ENCODE measurements at regions not wholly inside any gene's neighbourhood (a gene's known extent, or its start where the extent isn't known, plus 50 kb on each side); places are given as distances from the start of the nearest gene placed in this dataset.

- no peak for TF ChIP-seq SIX4 (CRISPR knock-in tag; IDR thresholded peaks at IDR 0.05)
Observed at GRCh38 chr9:2523591-2523990, 98.0 kb upstream of the VLDLR start (continued).

GRCh38 chr9:2524601-2525000, 97.0 kb upstream of the VLDLR start:
- no peak overlapping the region for H3K4me3 ChIP-seq (replicated peaks in 1 of 3; ENCODE audit: insufficient read depth in 1 of 3, low read depth in 2 of 3, low read length in 3 of 3)
- H3K4me1 ChIP-seq (ENCODE audit: insufficient read depth, low read length): no peaks in the 10 kb centered on the region
- H3K4me2 ChIP-seq (ENCODE audit: low read depth, low read length): no peak overlapping the region
- WGBS (ENCODE audit: low lambda C conversion rate): 26% methylated on average over 3 of the region's 3 CpGs
- no peak for FAIRE-seq
- H3K79me2 ChIP-seq (ENCODE audit: insufficient read depth, low read length): no peaks in the 10 kb centered on the region
- POLR2A ChIA-PET: no interaction called here
- CTCF ChIA-PET (ENCODE audit: low intra/inter-chr PET ratio, low total read pairs): no interaction called here
- no peaks in the 10 kb centered on the region for H3K27me3 ChIP-seq (ENCODE audit: control insufficient read depth in 1 of 2, insufficient read depth in 2 of 2, low read length in 2 of 2)
- intact Hi-C loops (cut with micrococcal nuclease; ENCODE audit: unreplicated experiment) (no loop called here), in situ Hi-C loops (cut with HindIII; ENCODE audit: extremely low pct_ligation_motif_present, low pct_unique_long_range_greater_than_20kb) (no loop called here)
- DNase-seq (ENCODE audit: low spot score): no peak
- H2AFZ ChIP-seq (ENCODE audit: low read length): no peak overlapping the region
- no peaks in the 10 kb centered on the region for H3K36me3 ChIP-seq (replicated peaks in 1 of 2; ENCODE audit: control insufficient read depth in 1 of 2, insufficient read depth in 2 of 2, low read length in 2 of 2)
- ATAC-seq: no peak
- BruUV-seq (replicated peaks): no TSS peak
- no peaks in the 10 kb centered on the region for H3K9me3 ChIP-seq (ENCODE audit: low read length)
- no peak overlapping the region for H3K27ac ChIP-seq (ENCODE audit: extremely low read length, insufficient read depth, low read length)
- no peaks in the 10 kb centered on the region for H4K20me1 ChIP-seq (ENCODE audit: insufficient read depth, low read length)
- no peak overlapping the region for H3K9ac ChIP-seq (ENCODE audit: insufficient read depth, low read depth, low read length)
- TF ChIP-seq ZNF20 (CRISPR knock-in tag; IDR thresholded peaks at IDR 0.05): no peak
- TF ChIP-seq SNAPC4 (CRISPR knock-in tag; IDR thresholded peaks at IDR 0.05): no peak
- TF ChIP-seq PHF5A (CRISPR knock-in tag; IDR thresholded peaks at IDR 0.05; ENCODE audit: low read depth, unreplicated experiment): no peak
- TF ChIP-seq TMF1 (CRISPR knock-in tag; IDR thresholded peaks at IDR 0.05; ENCODE audit: low read depth): no peak

Measured in HepG2 (cell line).